ENCODE measurements at regions not wholly inside any gene's neighbourhood (a gene's known extent, or its start where the extent isn't known, plus 50 kb on each side); places are given as distances from the start of the nearest gene placed in this dataset.

DNA sequence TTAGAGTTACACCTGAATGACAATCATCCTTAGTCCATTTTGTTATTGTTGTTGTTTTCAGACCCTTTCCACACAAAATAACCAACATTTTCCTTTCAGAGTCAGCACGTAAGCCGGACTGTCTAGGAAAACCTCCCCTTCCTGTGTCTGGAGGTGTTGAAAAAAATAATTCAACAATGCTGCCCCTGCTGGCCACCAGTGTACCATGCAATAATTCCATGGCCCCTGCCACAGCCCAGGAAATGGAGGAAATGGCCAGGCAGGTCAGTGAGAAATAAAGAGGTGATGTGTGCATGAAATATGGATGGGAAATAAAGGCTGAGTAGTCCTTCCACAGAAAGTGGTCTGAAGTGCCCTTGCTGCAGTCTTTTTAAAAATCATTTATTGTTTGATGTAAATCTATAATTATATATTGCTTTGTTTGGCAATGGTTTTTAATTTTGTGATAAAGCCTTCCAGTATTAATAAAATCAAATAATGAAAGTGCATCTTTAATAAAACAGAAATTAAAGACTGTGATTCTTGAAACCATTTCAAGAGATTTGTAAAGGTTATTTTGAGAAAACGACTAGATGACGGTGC lies 152.8 kb upstream of the PAPPA start:
- WGBS, 2 donors: 67% methylated on average over 4 of the region's 4 CpGs
- no peaks in the 10 kb centered on the region for H3K36me3 ChIP-seq
- no peak overlapping the region for H3K27ac ChIP-seq
- no peak overlapping the region for H3K4me3 ChIP-seq
- ATAC-seq (ENCODE audit: low FRiP score in 2 of 2) (peak in 1 of 2 donors; percentile 63), DNase-seq (no peak)
- peaks cover 0 to 4% (median 0%) of the 10 kb centered on the region in 4 donors for H3K4me1 ChIP-seq
- H3K27me3 ChIP-seq: no peaks in the 10 kb centered on the region
- TF ChIP-seq POLR2AphosphoS5 (IDR thresholded peaks at IDR 0.05): no peak
- TF ChIP-seq EP300 (IDR thresholded peaks at IDR 0.05): no peak
- TF ChIP-seq, protein P1, sequence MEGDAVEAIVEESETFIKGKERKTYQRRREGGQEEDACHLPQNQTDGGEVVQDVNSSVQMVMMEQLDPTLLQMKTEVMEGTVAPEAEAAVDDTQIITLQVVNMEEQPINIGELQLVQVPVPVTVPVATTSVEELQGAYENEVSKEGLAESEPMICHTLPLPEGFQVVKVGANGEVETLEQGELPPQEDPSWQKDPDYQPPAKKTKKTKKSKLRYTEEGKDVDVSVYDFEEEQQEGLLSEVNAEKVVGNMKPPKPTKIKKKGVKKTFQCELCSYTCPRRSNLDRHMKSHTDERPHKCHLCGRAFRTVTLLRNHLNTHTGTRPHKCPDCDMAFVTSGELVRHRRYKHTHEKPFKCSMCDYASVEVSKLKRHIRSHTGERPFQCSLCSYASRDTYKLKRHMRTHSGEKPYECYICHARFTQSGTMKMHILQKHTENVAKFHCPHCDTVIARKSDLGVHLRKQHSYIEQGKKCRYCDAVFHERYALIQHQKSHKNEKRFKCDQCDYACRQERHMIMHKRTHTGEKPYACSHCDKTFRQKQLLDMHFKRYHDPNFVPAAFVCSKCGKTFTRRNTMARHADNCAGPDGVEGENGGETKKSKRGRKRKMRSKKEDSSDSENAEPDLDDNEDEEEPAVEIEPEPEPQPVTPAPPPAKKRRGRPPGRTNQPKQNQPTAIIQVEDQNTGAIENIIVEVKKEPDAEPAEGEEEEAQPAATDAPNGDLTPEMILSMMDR (IDR thresholded peaks at IDR 0.05): peak; percentile 8 to 46 (median 26)
- H3K9me3 ChIP-seq: no peaks in the 10 kb centered on the region

DNA sequence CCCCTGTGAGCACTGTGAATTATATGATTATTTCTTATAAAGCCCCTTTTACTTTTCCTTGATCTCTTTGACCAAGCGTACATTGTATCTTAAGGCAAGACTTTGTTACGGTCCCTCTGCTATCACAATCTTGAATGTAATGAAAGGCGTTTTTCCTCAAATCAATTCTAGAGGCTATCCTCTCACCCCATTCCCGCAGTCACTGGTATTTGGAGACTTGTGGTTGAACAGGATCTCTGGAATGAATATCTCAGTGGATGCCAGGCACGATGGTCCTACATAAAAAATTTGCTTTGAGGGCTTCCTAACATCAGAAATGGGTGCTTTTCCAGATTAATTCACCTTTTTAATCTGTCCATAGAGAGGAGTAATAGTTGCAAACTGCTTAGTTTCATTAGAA lies 151.4 kb upstream of the PAPPA start:
- 80 to 82% methylated on average over 5 of the region's 5 CpGs for WGBS, 2 donors
- ATAC-seq (ENCODE audit: low FRiP score in 2 of 2): no peak
- Histone ChIP-seq H3K27ac (no peak overlapping the region), H3K36me3 (no peaks in the 10 kb centered on the region), H3K4me1 (no peaks in the 10 kb centered on the region), H3K27me3 (no peaks in the 10 kb centered on the region), H3K9me3 (no peaks in the 10 kb centered on the region), H3K4me3 (no peak overlapping the region)
- no peak for DNase-seq
- TF ChIP-seq POLR2A (IDR thresholded peaks at IDR 0.05): no peak
- TF ChIP-seq EP300 (IDR thresholded peaks at IDR 0.05): no peak
- TF ChIP-seq, protein P1 (IDR thresholded peaks at IDR 0.05): no peak
- TF ChIP-seq POLR2AphosphoS5 (IDR thresholded peaks at IDR 0.05): no peak

DNA sequence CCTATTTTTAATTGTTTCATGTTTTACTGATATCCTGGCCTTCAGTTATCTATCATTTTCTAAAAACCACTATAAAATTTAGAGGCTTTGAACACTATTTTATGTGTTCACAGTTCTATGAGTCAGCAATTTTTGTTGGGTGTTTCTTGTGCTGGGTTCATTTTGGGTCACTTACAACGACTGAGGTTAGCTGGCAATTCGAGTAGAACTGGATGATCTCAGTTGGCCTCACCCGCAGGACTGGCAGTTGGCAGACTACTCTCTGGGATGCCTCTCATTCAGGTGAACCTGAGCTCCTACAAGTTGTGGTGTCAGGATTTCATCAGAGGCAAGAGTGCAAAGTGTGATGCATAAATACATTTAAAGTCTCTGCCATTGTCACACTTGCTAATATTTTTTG lies 151.0 kb upstream of the PAPPA start:
- H3K27me3 ChIP-seq: no peaks in the 10 kb centered on the region
- H3K4me1 ChIP-seq: no peaks in the 10 kb centered on the region
- WGBS, 2 donors: 52 to 61% methylated on average over 3 of the region's 3 CpGs
- DNase-seq (no peak), ATAC-seq (ENCODE audit: low FRiP score in 2 of 2) (no peak)
- TF ChIP-seq, protein P1 (IDR thresholded peaks at IDR 0.05): no peak
- TF ChIP-seq POLR2AphosphoS5 (IDR thresholded peaks at IDR 0.05) (no peak), POLR2A (IDR thresholded peaks at IDR 0.05) (no peak), EP300 (IDR thresholded peaks at IDR 0.05) (no peak)
- H3K36me3 ChIP-seq: no peaks in the 10 kb centered on the region
- no peak overlapping the region for H3K4me3 ChIP-seq
- H3K27ac ChIP-seq: no peak overlapping the region
- H3K9me3 ChIP-seq: no peaks in the 10 kb centered on the region

DNA sequence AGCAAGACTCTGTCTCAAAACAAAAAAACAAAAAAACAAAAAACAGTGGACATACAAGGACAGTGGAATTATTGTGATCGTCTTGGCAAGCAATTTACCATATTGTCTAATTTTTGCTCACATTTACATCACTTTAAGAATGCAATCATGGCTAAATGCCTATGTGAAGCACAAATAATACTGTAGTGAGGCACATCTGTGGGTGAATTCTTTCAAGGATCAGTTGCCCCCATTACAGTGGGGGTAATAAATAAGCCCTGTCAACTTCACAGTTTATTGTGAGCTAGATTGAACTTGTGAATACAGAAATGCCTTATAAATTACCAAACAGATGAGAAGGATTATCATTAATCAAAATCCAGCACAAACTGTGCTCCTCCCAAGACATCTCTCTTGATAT lies 150.2 kb upstream of the PAPPA start:
- no peaks in the 10 kb centered on the region for H3K27me3 ChIP-seq
- WGBS, 2 donors: 75 to 86% methylated on average over 1 of the region's 1 CpG
- no peak for ATAC-seq (ENCODE audit: low FRiP score in 2 of 2)

More for the DNA sequence above, 150.2 kb upstream of the PAPPA start:
- Histone ChIP-seq H3K4me3 (no peak overlapping the region), H3K27ac (no peak overlapping the region), H3K9me3 (no peaks in the 10 kb centered on the region), H3K36me3 (no peaks in the 10 kb centered on the region), H3K4me1 (no peaks in the 10 kb centered on the region)
- no peak for DNase-seq
- TF ChIP-seq POLR2A (IDR thresholded peaks at IDR 0.05): no peak
- no peak for TF ChIP-seq POLR2AphosphoS5 (IDR thresholded peaks at IDR 0.05)
- no peak for TF ChIP-seq EP300 (IDR thresholded peaks at IDR 0.05)
- TF ChIP-seq, protein P1 (IDR thresholded peaks at IDR 0.05): no peak

Measured in upper lobe of left lung (tissue), 6 donors.